ENCODE measurements at regions not wholly inside any gene's neighbourhood (a gene's known extent, or its start where the extent isn't known, plus 50 kb on each side); places are given as distances from the start of the nearest gene placed in this dataset.
"Not testable (repeated sequence)": the region's sequence is repeated elsewhere in the genome, so short reads cannot be mapped to it uniquely, and the experiment has no call there.

GRCh38 chr7:110317541-110318265 is 773.2 kb upstream of the LRRN3 start:
- TF ChIP-seq TAF1 (IDR thresholded peaks at IDR 0.05; ENCODE audit: low read depth, low read length) (no peak), SPI1 (IDR thresholded peaks at IDR 0.05; ENCODE audit: low read depth, low read length) (no peak), POU2F2 (IDR thresholded peaks at IDR 0.05; ENCODE audit: low read depth, low read length) (no peak), POLR2AphosphoS5 (IDR thresholded peaks at IDR 0.05; ENCODE audit: low read depth, low read length) (no peak), PAX5 (IDR thresholded peaks at IDR 0.05; ENCODE audit: insufficient read depth, low read length, severe bottlenecking) (no peak), POLR2A (IDR thresholded peaks at IDR 0.05; ENCODE audit: low read depth, low read length) (no peak)
- FAIRE-seq (no peak), DNase-seq (ENCODE audit: insufficient read length, low spot score) (no peak)

GRCh38 chr7:110320285-110320684 is 770.6 kb upstream of the LRRN3 start:
- FAIRE-seq; DNase-seq (ENCODE audit: insufficient read length, low spot score): not testable (repeated sequence)

DNA sequence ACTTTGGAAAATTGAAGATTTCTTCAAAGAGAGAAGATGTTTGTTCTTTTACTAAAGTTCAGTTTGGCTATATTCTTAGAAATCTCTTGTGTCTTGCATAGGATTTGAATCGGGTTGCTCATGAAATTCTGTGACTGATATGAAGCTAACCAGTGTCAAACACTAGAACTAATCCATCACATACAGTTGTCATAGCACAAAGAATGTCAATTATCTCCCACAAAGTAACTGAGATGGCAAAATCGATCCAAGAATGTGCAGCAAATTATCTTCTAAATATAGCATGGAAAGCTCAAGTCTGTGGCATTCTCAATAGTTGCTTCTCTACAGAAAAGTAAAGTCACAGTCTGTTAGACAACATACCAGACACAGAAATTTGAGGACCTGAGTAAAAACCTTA is 768.1 kb upstream of the LRRN3 start:
- TF ChIP-seq POLR2AphosphoS5 (IDR thresholded peaks at IDR 0.05; ENCODE audit: low read depth, low read length) (no peak), PAX5 (IDR thresholded peaks at IDR 0.05; ENCODE audit: insufficient read depth, low read length, severe bottlenecking) (no peak), TAF1 (IDR thresholded peaks at IDR 0.05; ENCODE audit: low read depth, low read length) (no peak), POLR2A (IDR thresholded peaks at IDR 0.05; ENCODE audit: low read depth, low read length) (no peak), SPI1 (IDR thresholded peaks at IDR 0.05; ENCODE audit: low read depth, low read length) (no peak), POU2F2 (IDR thresholded peaks at IDR 0.05; ENCODE audit: low read depth, low read length) (no peak)
- DNase-seq (ENCODE audit: insufficient read length, low spot score), result no peak
- no peak for FAIRE-seq

GRCh38 chr7:110326966-110327365 is 764.0 kb upstream of the LRRN3 start:
- no peak for DNase-seq (ENCODE audit: insufficient read length, low spot score)
- no peak for FAIRE-seq
- TF ChIP-seq PAX5 (IDR thresholded peaks at IDR 0.05; ENCODE audit: insufficient read depth, low read length, severe bottlenecking), result no peak
- TF ChIP-seq SPI1 (IDR thresholded peaks at IDR 0.05; ENCODE audit: low read depth, low read length), result no peak
- TF ChIP-seq POLR2AphosphoS5 (IDR thresholded peaks at IDR 0.05; ENCODE audit: low read depth, low read length), result no peak
- TF ChIP-seq POLR2A (IDR thresholded peaks at IDR 0.05; ENCODE audit: low read depth, low read length), result no peak
- no peak for TF ChIP-seq POU2F2 (IDR thresholded peaks at IDR 0.05; ENCODE audit: low read depth, low read length)
- no peak for TF ChIP-seq TAF1 (IDR thresholded peaks at IDR 0.05; ENCODE audit: low read depth, low read length)

GRCh38 chr7:110336423-110336822 is 754.5 kb upstream of the LRRN3 start:
- TF ChIP-seq POLR2A (IDR thresholded peaks at IDR 0.05; ENCODE audit: low read depth, low read length) (no peak), POLR2AphosphoS5 (IDR thresholded peaks at IDR 0.05; ENCODE audit: low read depth, low read length) (no peak), POU2F2 (IDR thresholded peaks at IDR 0.05; ENCODE audit: low read depth, low read length) (no peak), PAX5 (IDR thresholded peaks at IDR 0.05; ENCODE audit: insufficient read depth, low read length, severe bottlenecking) (no peak), SPI1 (IDR thresholded peaks at IDR 0.05; ENCODE audit: low read depth, low read length) (no peak), TAF1 (IDR thresholded peaks at IDR 0.05; ENCODE audit: low read depth, low read length) (no peak)
- FAIRE-seq (no peak), DNase-seq (ENCODE audit: insufficient read length, low spot score) (no peak)

GRCh38 chr7:110337646-110338045 is 753.3 kb upstream of the LRRN3 start:
- FAIRE-seq (no peak), DNase-seq (ENCODE audit: insufficient read length, low spot score) (no peak)
- TF ChIP-seq POLR2A (IDR thresholded peaks at IDR 0.05; ENCODE audit: low read depth, low read length), result no peak
- no peak for TF ChIP-seq TAF1 (IDR thresholded peaks at IDR 0.05; ENCODE audit: low read depth, low read length)
- no peak for TF ChIP-seq POLR2AphosphoS5 (IDR thresholded peaks at IDR 0.05; ENCODE audit: low read depth, low read length)
- TF ChIP-seq PAX5 (IDR thresholded peaks at IDR 0.05; ENCODE audit: insufficient read depth, low read length, severe bottlenecking), result no peak
- no peak for TF ChIP-seq SPI1 (IDR thresholded peaks at IDR 0.05; ENCODE audit: low read depth, low read length)
- no peak for TF ChIP-seq POU2F2 (IDR thresholded peaks at IDR 0.05; ENCODE audit: low read depth, low read length)

DNA sequence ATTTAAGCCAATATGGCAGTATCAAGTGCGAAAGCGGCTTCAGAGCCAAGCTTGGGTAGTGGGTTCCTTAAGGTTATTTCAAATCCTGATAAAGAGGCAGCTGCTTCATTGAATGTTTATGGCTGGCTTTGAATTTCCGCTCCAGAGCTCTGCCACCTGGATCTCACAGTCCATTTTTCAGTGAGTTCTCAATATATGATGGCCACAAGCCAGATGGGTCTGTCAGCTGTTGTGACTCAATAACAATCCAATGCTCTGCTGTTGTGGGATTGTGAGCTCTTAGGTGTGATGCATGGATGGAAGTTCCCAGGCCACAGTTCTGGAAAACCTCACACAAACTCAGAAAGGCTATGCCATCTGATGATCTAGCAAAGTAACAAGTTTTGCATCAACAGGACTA is 743.8 kb upstream of the LRRN3 start:
- FAIRE-seq (no peak), DNase-seq (ENCODE audit: insufficient read length, low spot score) (no peak)
- no peak for TF ChIP-seq POU2F2 (IDR thresholded peaks at IDR 0.05; ENCODE audit: low read depth, low read length)
- no peak for TF ChIP-seq SPI1 (IDR thresholded peaks at IDR 0.05; ENCODE audit: low read depth, low read length)
- TF ChIP-seq POLR2A (IDR thresholded peaks at IDR 0.05; ENCODE audit: low read depth, low read length), result no peak
- no peak for TF ChIP-seq PAX5 (IDR thresholded peaks at IDR 0.05; ENCODE audit: insufficient read depth, low read length, severe bottlenecking)
- TF ChIP-seq TAF1 (IDR thresholded peaks at IDR 0.05; ENCODE audit: low read depth, low read length), result no peak
- no peak for TF ChIP-seq POLR2AphosphoS5 (IDR thresholded peaks at IDR 0.05; ENCODE audit: low read depth, low read length)

GRCh38 chr7:110356438-110356837 is 734.5 kb upstream of the LRRN3 start:
- TF ChIP-seq SPI1 (IDR thresholded peaks at IDR 0.05; ENCODE audit: low read depth, low read length) (no peak), TAF1 (IDR thresholded peaks at IDR 0.05; ENCODE audit: low read depth, low read length) (no peak), POLR2A (IDR thresholded peaks at IDR 0.05; ENCODE audit: low read depth, low read length) (no peak), POU2F2 (IDR thresholded peaks at IDR 0.05; ENCODE audit: low read depth, low read length) (no peak), POLR2AphosphoS5 (IDR thresholded peaks at IDR 0.05; ENCODE audit: low read depth, low read length) (no peak), PAX5 (IDR thresholded peaks at IDR 0.05; ENCODE audit: insufficient read depth, low read length, severe bottlenecking) (no peak)
- FAIRE-seq (no peak), DNase-seq (ENCODE audit: insufficient read length, low spot score) (no peak)

DNA sequence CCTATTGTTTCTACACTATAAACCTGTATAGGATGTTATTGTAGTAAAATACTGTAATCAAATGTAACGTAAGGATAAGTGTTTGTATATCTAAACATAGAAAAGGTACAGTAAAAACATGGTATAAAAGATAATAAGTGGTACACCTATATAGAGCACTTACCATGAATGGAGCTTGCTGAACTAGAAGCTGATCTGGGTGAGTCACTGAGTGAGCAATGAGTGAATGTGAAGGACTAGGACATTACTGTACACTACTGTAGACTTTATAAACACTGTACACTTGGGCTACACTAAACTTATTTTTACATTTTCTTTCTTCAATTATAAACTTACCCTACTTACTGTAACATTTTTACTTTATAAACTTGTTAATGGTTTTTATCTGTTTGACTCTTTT is 732.9 kb upstream of the LRRN3 start:
- DNase-seq (ENCODE audit: insufficient read length, low spot score) (no peak), FAIRE-seq (no peak)
- TF ChIP-seq POLR2AphosphoS5 (IDR thresholded peaks at IDR 0.05; ENCODE audit: low read depth, low read length) (no peak), SPI1 (IDR thresholded peaks at IDR 0.05; ENCODE audit: low read depth, low read length) (no peak), PAX5 (IDR thresholded peaks at IDR 0.05; ENCODE audit: insufficient read depth, low read length, severe bottlenecking) (no peak), POU2F2 (IDR thresholded peaks at IDR 0.05; ENCODE audit: low read depth, low read length) (no peak), POLR2A (IDR thresholded peaks at IDR 0.05; ENCODE audit: low read depth, low read length) (no peak), TAF1 (IDR thresholded peaks at IDR 0.05; ENCODE audit: low read depth, low read length) (no peak)

DNA sequence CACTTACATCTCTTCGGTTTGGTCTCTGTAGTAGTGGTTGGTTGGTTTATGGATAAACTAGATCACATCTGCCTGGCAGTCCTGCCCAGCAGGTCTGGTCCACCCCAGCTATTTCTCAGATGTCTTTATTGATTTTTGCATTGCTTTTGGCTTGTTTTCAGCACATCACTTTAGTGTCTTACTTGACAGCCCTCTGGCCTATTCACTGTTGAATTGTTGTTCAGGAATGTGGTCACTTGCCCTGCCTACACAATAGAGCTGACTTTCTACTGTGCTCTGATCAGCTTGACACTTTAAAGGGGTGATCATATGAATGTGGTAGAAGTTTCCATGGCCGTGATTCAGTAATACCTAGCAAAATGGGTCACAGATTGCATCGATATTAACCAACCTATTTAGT is 719.2 kb upstream of the LRRN3 start:
- TF ChIP-seq POLR2AphosphoS5 (IDR thresholded peaks at IDR 0.05; ENCODE audit: low read depth, low read length) (no peak), POU2F2 (IDR thresholded peaks at IDR 0.05; ENCODE audit: low read depth, low read length) (no peak), PAX5 (IDR thresholded peaks at IDR 0.05; ENCODE audit: insufficient read depth, low read length, severe bottlenecking) (no peak), POLR2A (IDR thresholded peaks at IDR 0.05; ENCODE audit: low read depth, low read length) (no peak), SPI1 (IDR thresholded peaks at IDR 0.05; ENCODE audit: low read depth, low read length) (no peak), TAF1 (IDR thresholded peaks at IDR 0.05; ENCODE audit: low read depth, low read length) (no peak)
- no peak for DNase-seq (ENCODE audit: insufficient read length, low spot score)
- FAIRE-seq, result no peak

All from GM12891 (cell line).